Mesenchymal stem cell (in vitro differentiated cells and primary cell): ENCODE measurements at regions not wholly inside any gene's neighbourhood (a gene's known extent, or its start where the extent isn't known, plus 50 kb on each side); places are given as distances from the start of the nearest gene placed in this dataset.
A peak's percentile ranks its signal among the peaks of the same experiment; 100 is the strongest.
"Not testable (repeated sequence)": the region's sequence is repeated elsewhere in the genome, so short reads cannot be mapped to it uniquely, and the experiment has no call there.

Source experiments
- DNase-seq: peaks from one replicate; pipeline ENCODE4 v3.0.0-alpha.2; 2013
- H2AFZ ChIP-seq: one replicate; pipeline ENCODE4 v1.6.1; 2013; ENCODE audit warnings: low read depth, mild to moderate bottlenecking, control low read depth, inconsistent platforms, low read length, moderate library complexity
- H2AK5ac ChIP-seq: 2 replicates; pipeline ENCODE4 v1.6.1; 2013; ENCODE audit warnings: low read length, moderate library complexity, mild to moderate bottlenecking, inconsistent platforms; ENCODE audit not compliant: severe bottlenecking
- H2BK120ac ChIP-seq: one replicate; pipeline ENCODE4 v1.6.1; 2013; ENCODE audit warnings: low read depth, mild to moderate bottlenecking, inconsistent platforms, low read length, moderate library complexity
- H2BK12ac ChIP-seq, 2 experiments: one replicate each; pipeline ENCODE4 v1.6.1; 2013; ENCODE audit warnings: inconsistent platforms in 2 of 2, low read length in 2 of 2, mild to moderate bottlenecking in 2 of 2, moderate library complexity in 2 of 2, control low read depth in 1 of 2
- H2BK15ac ChIP-seq: one replicate; pipeline ENCODE4 v1.6.1; 2013; ENCODE audit warnings: mild to moderate bottlenecking, low read depth, inconsistent platforms; ENCODE audit not compliant: poor library complexity, severe bottlenecking
- H2BK5ac ChIP-seq: 2 replicates; pipeline ENCODE4 v1.6.1; 2013; ENCODE audit warnings: low read depth, mild to moderate bottlenecking, low read length, control low read depth, inconsistent platforms; ENCODE audit not compliant: poor library complexity, severe bottlenecking
- H3K14ac ChIP-seq, 2 experiments: one replicate each; pipeline ENCODE4 v1.6.1; 2013; ENCODE audit warnings: inconsistent platforms in 2 of 2, low read length in 2 of 2, control low read depth in 1 of 2, mild to moderate bottlenecking in 1 of 2, moderate library complexity in 1 of 2
- H3K18ac ChIP-seq, 2 experiments: one replicate each; pipeline ENCODE4 v1.6.1; 2013; ENCODE audit warnings: inconsistent platforms in 2 of 2, low read length in 2 of 2, control low read depth in 1 of 2, low read depth in 1 of 2, mild to moderate bottlenecking in 1 of 2
- H3K23ac ChIP-seq, 2 experiments: one replicate each; pipeline ENCODE4 v1.6.1; 2013; ENCODE audit warnings: inconsistent platforms in 2 of 2, low read length in 2 of 2, mild to moderate bottlenecking in 2 of 2, moderate library complexity in 2 of 2, control low read depth in 1 of 2
- H3K27ac ChIP-seq: 2 replicates; pipeline ENCODE4 v1.5.1; 2013; ENCODE audit warnings: mild to moderate bottlenecking, moderate library complexity, low read length, control low read depth, inconsistent platforms; ENCODE audit not compliant: poor library complexity, severe bottlenecking
- H3K27me3 ChIP-seq, 2 experiments: 2 replicates each; pipeline versions ENCODE4 v1.6.1 to v1.7.0; 2013; ENCODE audit warnings: low read length in 2 of 2, mild to moderate bottlenecking in 2 of 2, moderate library complexity in 2 of 2, control low read depth in 1 of 2, inconsistent platforms in 1 of 2; ENCODE audit not compliant: control insufficient read depth in 1 of 2, insufficient read depth in 1 of 2
- H3K36me3 ChIP-seq, 2 experiments: 2 replicates each; pipeline versions ENCODE4 v1.6.1 to v1.7.0; 2013; ENCODE audit warnings: low read length in 2 of 2, control low read depth in 1 of 2, inconsistent platforms in 1 of 2, low read depth in 1 of 2, mild to moderate bottlenecking in 1 of 2; ENCODE audit not compliant: insufficient read depth in 2 of 2, control insufficient read depth in 1 of 2
- H3K4ac ChIP-seq, 2 experiments: one replicate each; pipeline ENCODE4 v1.6.1; 2013; ENCODE audit warnings: inconsistent platforms in 2 of 2, low read length in 2 of 2, mild to moderate bottlenecking in 2 of 2, moderate library complexity in 2 of 2, control low read depth in 1 of 2, low read depth in 1 of 2
- H3K4me1 ChIP-seq: 2 replicates; pipeline ENCODE4 v1.6.1; 2013; ENCODE audit warnings: low read depth, low read length, control low read depth; ENCODE audit not compliant: control insufficient read depth, insufficient read depth
- H3K4me2 ChIP-seq: 2 replicates; pipeline ENCODE4 v1.6.1; 2013; ENCODE audit warnings: low read length, mild to moderate bottlenecking, inconsistent platforms; ENCODE audit not compliant: poor library complexity, severe bottlenecking
- H3K4me3 ChIP-seq, 2 experiments: 2 replicates each; pipeline versions ENCODE4 v1.5.1 to v1.7.0; 2013; ENCODE audit warnings: low read length in 2 of 2, mild to moderate bottlenecking in 2 of 2, control low read depth in 1 of 2, low read depth in 1 of 2; ENCODE audit not compliant: insufficient read depth in 1 of 2
- H3K79me1 ChIP-seq: replicated peaks from 2 replicates; pipeline ENCODE4 v1.6.1; 2013; ENCODE audit warnings: mild to moderate bottlenecking, control low read depth, low read length, inconsistent platforms; ENCODE audit not compliant: poor library complexity, severe bottlenecking
- H3K9ac ChIP-seq: 2 replicates; pipeline ENCODE4 v1.7.0; 2013; ENCODE audit warnings: mild to moderate bottlenecking, low read length, moderate library complexity
- H3K9me3 ChIP-seq: 2 replicates; pipeline ENCODE4 v1.7.0; 2013; ENCODE audit warnings: mild to moderate bottlenecking, low read length; ENCODE audit not compliant: control insufficient read depth
- H4K8ac ChIP-seq: one replicate; pipeline ENCODE4 v1.6.1; 2013; ENCODE audit warnings: inconsistent platforms, mild to moderate bottlenecking, low read length, moderate library complexity
- H4K91ac ChIP-seq: one replicate; pipeline ENCODE4 v1.6.1; 2013; ENCODE audit warnings: mild to moderate bottlenecking, low read length, inconsistent platforms
- WGBS: methylation state at CpG from one replicate; pipeline ENCODE4 v1.1.7; 2013; ENCODE audit warnings: mixed read lengths; 5-methylcytosine and 5-hydroxymethylcytosine counted together

GRCh38 chr9:64370344-64370743 is 914.7 kb downstream of the FOXD4L5 start:
- not testable (repeated sequence) for DNase-seq, H2AK5ac ChIP-seq, H2AFZ ChIP-seq, H3K9ac ChIP-seq, H3K4me3 ChIP-seq, H3K27me3 ChIP-seq, H3K18ac ChIP-seq, H3K4ac ChIP-seq, H3K27ac ChIP-seq, H3K14ac ChIP-seq, H3K79me1 ChIP-seq, H3K36me3 ChIP-seq, H4K91ac ChIP-seq, H3K9me3 ChIP-seq, H2BK15ac ChIP-seq, H2BK120ac ChIP-seq, H3K4me1 ChIP-seq, H2BK5ac ChIP-seq, H3K23ac ChIP-seq, H4K8ac ChIP-seq, H2BK12ac ChIP-seq, H3K4me2 ChIP-seq
- WGBS = no CpG with 5 or more reads among the region's 8 CpGs

DNA sequence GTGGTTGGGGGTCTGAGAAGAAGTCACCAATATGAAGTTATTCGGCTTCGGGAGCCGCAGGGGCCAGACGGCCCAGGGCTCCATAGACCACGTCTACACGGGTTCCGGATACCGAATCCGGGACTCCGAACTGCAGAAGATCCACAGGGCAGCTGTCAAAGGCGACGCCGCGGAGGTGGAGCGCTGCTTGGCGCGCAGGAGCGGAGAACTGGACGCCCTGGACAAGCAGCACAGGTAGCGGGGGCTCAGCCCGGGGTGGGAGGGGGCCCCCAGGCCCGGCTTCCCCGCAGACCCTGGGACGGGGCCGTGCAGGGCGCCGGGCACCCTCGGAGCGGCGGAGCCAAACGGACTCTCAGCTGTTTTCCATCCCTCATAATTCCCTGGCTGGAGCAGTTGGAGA is 915.4 kb downstream of the FOXD4L5 start:
- not testable (repeated sequence) for H2BK15ac ChIP-seq, H3K14ac ChIP-seq, DNase-seq, H4K8ac ChIP-seq, H2AFZ ChIP-seq, H3K36me3 ChIP-seq, H3K9me3 ChIP-seq, H3K27ac ChIP-seq, H3K9ac ChIP-seq, H4K91ac ChIP-seq, H2BK12ac ChIP-seq, H3K79me1 ChIP-seq, H3K4me1 ChIP-seq, H2BK120ac ChIP-seq, H3K4ac ChIP-seq, H2BK5ac ChIP-seq, H3K18ac ChIP-seq, H3K23ac ChIP-seq, H3K27me3 ChIP-seq, H2AK5ac ChIP-seq, H3K4me3 ChIP-seq
- H3K4me2 ChIP-seq = peak overlapping the region; percentile 45
- WGBS = no CpG with 5 or more reads among the region's 31 CpGs

GRCh38 chr9:64369114-64369513 is 915.9 kb downstream of the FOXD4L5 start:
- not testable (repeated sequence) for H3K4me3 ChIP-seq, H3K79me1 ChIP-seq, H3K23ac ChIP-seq, H2BK12ac ChIP-seq, H3K36me3 ChIP-seq, H3K18ac ChIP-seq, H3K9me3 ChIP-seq, H2BK15ac ChIP-seq, H4K8ac ChIP-seq, H2AFZ ChIP-seq, H3K4me1 ChIP-seq, H3K14ac ChIP-seq, H2AK5ac ChIP-seq, H2BK120ac ChIP-seq, DNase-seq, H2BK5ac ChIP-seq, H3K27ac ChIP-seq, H3K27me3 ChIP-seq, H3K4me2 ChIP-seq, H3K4ac ChIP-seq, H4K91ac ChIP-seq, H3K9ac ChIP-seq
- WGBS = no CpG with 5 or more reads among the region's 44 CpGs

DNA sequence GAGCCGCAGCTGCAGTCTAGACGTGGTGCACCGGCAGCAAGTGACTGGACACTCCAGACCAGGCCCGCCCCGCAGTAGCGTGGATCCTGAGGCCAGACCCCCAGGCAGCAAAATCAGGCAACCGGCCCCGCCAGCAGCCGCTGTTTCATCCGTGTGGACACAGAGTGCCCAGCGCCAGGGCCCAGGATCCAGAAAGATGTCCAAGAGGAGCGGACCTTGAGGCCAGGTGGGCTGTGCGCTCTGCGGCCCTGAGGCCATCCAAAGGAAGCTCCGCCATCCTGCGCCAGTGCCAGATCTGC is 916.4 kb downstream of the FOXD4L5 start:
- not testable (repeated sequence) for H3K4me3 ChIP-seq, H3K4me1 ChIP-seq, H3K14ac ChIP-seq, H4K8ac ChIP-seq, H3K27ac ChIP-seq, H3K9ac ChIP-seq, H2BK5ac ChIP-seq, DNase-seq, H3K9me3 ChIP-seq, H2AFZ ChIP-seq, H2BK12ac ChIP-seq, H3K4ac ChIP-seq, H3K27me3 ChIP-seq, H3K18ac ChIP-seq, H3K23ac ChIP-seq, H2BK120ac ChIP-seq, H2AK5ac ChIP-seq, H3K79me1 ChIP-seq, H3K36me3 ChIP-seq, H3K4me2 ChIP-seq, H2BK15ac ChIP-seq, H4K91ac ChIP-seq
- no CpG with 5 or more reads among the region's 16 CpGs for WGBS
